H1 (cell line): ENCODE measurements at regions not wholly inside any gene's neighbourhood (a gene's known extent, or its start where the extent isn't known, plus 50 kb on each side); places are given as distances from the start of the nearest gene placed in this dataset.

Experiments
- CBX5 ChIP-seq: fragments of 300-800, 300-1000 bp; sonication (generic); IDR thresholded peaks from 2 replicates; pipeline ENCODE4 v1.7.1; 2016; ENCODE audit warnings: antibody characterized with exemption, low read length, low read depth
- RBBP5 ChIP-seq: IDR thresholded peaks from 2 replicates; pipeline ENCODE4 v1.7.1; 2012; ENCODE audit warnings: low read depth, mild to moderate bottlenecking, inconsistent platforms, low read length, moderate library complexity, borderline replicate concordance
- TF ChIP-seq, protein P1 (sequence below): fragments of 300-600 bp; sonication (generic); IDR thresholded peaks from 2 replicates; pipeline ENCODE4 v1.7.1; 2012; ENCODE audit warnings: low read length, moderate library complexity, mild to moderate bottlenecking, inconsistent platforms; ENCODE audit not compliant: insufficient replicate concordance
- TF ChIP-seq, protein P2 (sequence below): IDR thresholded peaks from 2 replicates; pipeline ENCODE4 v1.6.1; 2011; ENCODE audit warnings: low read length, improper control_type of control experiment

DNA sequence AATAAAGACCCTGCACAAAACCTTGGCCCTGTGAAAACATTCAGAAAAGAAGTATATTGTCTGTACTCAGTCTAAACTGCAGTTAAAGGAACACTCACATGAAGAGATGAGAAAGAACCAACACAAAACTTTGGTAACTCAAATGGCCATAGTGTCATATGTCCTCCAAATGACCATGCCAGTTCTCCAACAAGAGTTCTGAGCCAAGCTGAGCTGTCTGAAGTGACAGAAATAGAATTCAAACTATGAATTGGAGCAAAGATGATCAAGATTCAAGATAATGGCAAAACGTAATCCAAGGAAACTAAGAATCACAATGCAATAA, 739.3 kb upstream of the NDST4 start (continued):
- TF ChIP-seq, protein P1, sequence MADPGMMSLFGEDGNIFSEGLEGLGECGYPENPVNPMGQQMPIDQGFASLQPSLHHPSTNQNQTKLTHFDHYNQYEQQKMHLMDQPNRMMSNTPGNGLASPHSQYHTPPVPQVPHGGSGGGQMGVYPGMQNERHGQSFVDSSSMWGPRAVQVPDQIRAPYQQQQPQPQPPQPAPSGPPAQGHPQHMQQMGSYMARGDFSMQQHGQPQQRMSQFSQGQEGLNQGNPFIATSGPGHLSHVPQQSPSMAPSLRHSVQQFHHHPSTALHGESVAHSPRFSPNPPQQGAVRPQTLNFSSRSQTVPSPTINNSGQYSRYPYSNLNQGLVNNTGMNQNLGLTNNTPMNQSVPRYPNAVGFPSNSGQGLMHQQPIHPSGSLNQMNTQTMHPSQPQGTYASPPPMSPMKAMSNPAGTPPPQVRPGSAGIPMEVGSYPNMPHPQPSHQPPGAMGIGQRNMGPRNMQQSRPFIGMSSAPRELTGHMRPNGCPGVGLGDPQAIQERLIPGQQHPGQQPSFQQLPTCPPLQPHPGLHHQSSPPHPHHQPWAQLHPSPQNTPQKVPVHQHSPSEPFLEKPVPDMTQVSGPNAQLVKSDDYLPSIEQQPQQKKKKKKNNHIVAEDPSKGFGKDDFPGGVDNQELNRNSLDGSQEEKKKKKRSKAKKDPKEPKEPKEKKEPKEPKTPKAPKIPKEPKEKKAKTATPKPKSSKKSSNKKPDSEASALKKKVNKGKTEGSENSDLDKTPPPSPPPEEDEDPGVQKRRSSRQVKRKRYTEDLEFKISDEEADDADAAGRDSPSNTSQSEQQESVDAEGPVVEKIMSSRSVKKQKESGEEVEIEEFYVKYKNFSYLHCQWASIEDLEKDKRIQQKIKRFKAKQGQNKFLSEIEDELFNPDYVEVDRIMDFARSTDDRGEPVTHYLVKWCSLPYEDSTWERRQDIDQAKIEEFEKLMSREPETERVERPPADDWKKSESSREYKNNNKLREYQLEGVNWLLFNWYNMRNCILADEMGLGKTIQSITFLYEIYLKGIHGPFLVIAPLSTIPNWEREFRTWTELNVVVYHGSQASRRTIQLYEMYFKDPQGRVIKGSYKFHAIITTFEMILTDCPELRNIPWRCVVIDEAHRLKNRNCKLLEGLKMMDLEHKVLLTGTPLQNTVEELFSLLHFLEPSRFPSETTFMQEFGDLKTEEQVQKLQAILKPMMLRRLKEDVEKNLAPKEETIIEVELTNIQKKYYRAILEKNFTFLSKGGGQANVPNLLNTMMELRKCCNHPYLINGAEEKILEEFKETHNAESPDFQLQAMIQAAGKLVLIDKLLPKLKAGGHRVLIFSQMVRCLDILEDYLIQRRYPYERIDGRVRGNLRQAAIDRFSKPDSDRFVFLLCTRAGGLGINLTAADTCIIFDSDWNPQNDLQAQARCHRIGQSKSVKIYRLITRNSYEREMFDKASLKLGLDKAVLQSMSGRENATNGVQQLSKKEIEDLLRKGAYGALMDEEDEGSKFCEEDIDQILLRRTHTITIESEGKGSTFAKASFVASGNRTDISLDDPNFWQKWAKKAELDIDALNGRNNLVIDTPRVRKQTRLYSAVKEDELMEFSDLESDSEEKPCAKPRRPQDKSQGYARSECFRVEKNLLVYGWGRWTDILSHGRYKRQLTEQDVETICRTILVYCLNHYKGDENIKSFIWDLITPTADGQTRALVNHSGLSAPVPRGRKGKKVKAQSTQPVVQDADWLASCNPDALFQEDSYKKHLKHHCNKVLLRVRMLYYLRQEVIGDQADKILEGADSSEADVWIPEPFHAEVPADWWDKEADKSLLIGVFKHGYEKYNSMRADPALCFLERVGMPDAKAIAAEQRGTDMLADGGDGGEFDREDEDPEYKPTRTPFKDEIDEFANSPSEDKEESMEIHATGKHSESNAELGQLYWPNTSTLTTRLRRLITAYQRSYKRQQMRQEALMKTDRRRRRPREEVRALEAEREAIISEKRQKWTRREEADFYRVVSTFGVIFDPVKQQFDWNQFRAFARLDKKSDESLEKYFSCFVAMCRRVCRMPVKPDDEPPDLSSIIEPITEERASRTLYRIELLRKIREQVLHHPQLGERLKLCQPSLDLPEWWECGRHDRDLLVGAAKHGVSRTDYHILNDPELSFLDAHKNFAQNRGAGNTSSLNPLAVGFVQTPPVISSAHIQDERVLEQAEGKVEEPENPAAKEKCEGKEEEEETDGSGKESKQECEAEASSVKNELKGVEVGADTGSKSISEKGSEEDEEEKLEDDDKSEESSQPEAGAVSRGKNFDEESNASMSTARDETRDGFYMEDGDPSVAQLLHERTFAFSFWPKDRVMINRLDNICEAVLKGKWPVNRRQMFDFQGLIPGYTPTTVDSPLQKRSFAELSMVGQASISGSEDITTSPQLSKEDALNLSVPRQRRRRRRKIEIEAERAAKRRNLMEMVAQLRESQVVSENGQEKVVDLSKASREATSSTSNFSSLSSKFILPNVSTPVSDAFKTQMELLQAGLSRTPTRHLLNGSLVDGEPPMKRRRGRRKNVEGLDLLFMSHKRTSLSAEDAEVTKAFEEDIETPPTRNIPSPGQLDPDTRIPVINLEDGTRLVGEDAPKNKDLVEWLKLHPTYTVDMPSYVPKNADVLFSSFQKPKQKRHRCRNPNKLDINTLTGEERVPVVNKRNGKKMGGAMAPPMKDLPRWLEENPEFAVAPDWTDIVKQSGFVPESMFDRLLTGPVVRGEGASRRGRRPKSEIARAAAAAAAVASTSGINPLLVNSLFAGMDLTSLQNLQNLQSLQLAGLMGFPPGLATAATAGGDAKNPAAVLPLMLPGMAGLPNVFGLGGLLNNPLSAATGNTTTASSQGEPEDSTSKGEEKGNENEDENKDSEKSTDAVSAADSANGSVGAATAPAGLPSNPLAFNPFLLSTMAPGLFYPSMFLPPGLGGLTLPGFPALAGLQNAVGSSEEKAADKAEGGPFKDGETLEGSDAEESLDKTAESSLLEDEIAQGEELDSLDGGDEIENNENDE, result no peak
- TF ChIP-seq CBX5 (no peak), RBBP5 (no peak)
- TF ChIP-seq, protein P2, sequence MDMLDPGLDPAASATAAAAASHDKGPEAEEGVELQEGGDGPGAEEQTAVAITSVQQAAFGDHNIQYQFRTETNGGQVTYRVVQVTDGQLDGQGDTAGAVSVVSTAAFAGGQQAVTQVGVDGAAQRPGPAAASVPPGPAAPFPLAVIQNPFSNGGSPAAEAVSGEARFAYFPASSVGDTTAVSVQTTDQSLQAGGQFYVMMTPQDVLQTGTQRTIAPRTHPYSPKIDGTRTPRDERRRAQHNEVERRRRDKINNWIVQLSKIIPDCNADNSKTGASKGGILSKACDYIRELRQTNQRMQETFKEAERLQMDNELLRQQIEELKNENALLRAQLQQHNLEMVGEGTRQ, result no peak
